ENCODE measurements at regions not wholly inside any gene's neighbourhood (a gene's known extent, or its start where the extent isn't known, plus 50 kb on each side); places are given as distances from the start of the nearest gene placed in this dataset.

GRCh38 chr13:111046590-111047141, 68.4 kb upstream of the ARHGEF7 start:
- WGBS, 4 donors, result 69 to 81% (median 70%) methylated on average over 6 to 9 of the region's 9 CpGs
- intact Hi-C loops (cut with DNase I), result loop anchor here (5.0 to 10.0 kb wide), 2 partner anchors 102 to 124 kb away; no protein-coding TSS in a partner anchor
- Histone ChIP-seq H3K27me3 (no peaks in the 10 kb centered on the region), H3K4me1 (replicated peaks in 1 of 2) (no peaks in the 10 kb centered on the region), H3K27ac (peak overlapping the region in 1 of 5 donors; percentile 59), H3K36me3 (replicated peaks in 1 of 2) (no peaks in the 10 kb centered on the region), H3K4me3 (no peak overlapping the region), H3K9me3 (replicated peaks in 1 of 3) (no peaks in the 10 kb centered on the region)
- peak in 2 of 7 donors; percentile 15 to 31 for DNase-seq
- peak in 3 of 6 experiments; percentile 12 to 41 (median 28) for TF ChIP-seq CTCF (IDR thresholded peaks at IDR 0.05)
- no peak for TF ChIP-seq POLR2A (IDR thresholded peaks at IDR 0.05)

GRCh38 chr13:111045170-111045569, 69.9 kb upstream of the ARHGEF7 start:
- no peak for DNase-seq
- no peak overlapping the region for H3K27ac ChIP-seq
- H3K4me3 ChIP-seq, result no peak overlapping the region
- H3K9me3 ChIP-seq (replicated peaks in 1 of 3), result no peaks in the 10 kb centered on the region
- H3K4me1 ChIP-seq (replicated peaks in 1 of 2), result no peaks in the 10 kb centered on the region
- intact Hi-C loops (cut with DNase I), result loop anchor here (5.0 to 10.0 kb wide), 2 partner anchors 100 to 123 kb away; no protein-coding TSS in a partner anchor
- no peaks in the 10 kb centered on the region for H3K27me3 ChIP-seq
- TF ChIP-seq POLR2A (IDR thresholded peaks at IDR 0.05) (no peak), CTCF (IDR thresholded peaks at IDR 0.05) (no peak)
- no peaks in the 10 kb centered on the region for H3K36me3 ChIP-seq (replicated peaks in 1 of 2)
- WGBS, 4 donors, result 83 to 94% (median 88%) methylated on average over 5 to 10 of the region's 10 CpGs

GRCh38 chr13:111044087-111044830, 70.9 kb upstream of the ARHGEF7 start:
- Histone ChIP-seq H3K9me3 (replicated peaks in 1 of 3) (no peaks in the 10 kb centered on the region), H3K4me1 (replicated peaks in 1 of 2) (no peaks in the 10 kb centered on the region), H3K27me3 (no peaks in the 10 kb centered on the region), H3K27ac (no peak overlapping the region), H3K4me3 (no peak overlapping the region), H3K36me3 (replicated peaks in 1 of 2) (no peaks in the 10 kb centered on the region)
- no peak for DNase-seq
- 83 to 97% (median 88%) methylated on average over 16 to 19 of the region's 19 CpGs for WGBS, 4 donors
- intact Hi-C loops (cut with DNase I), result loop anchor here in 1 of 2 donors (10.0 kb wide), 1 partner anchor 99 kb away; no protein-coding TSS in a partner anchor
- TF ChIP-seq POLR2A (IDR thresholded peaks at IDR 0.05) (no peak), CTCF (IDR thresholded peaks at IDR 0.05) (no peak)

- Histone ChIP-seq H3K9me3 (replicated peaks in 1 of 3) (no peaks in the 10 kb centered on the region), H3K36me3 (replicated peaks in 1 of 2) (no peaks in the 10 kb centered on the region), H3K27me3 (no peaks in the 10 kb centered on the region), H3K27ac (no peak overlapping the region), H3K4me1 (replicated peaks in 1 of 2) (no peaks in the 10 kb centered on the region), H3K4me3 (no peak overlapping the region)
- intact Hi-C loops (cut with DNase I), result loop anchor here in 1 of 2 donors (10.0 kb wide), 1 partner anchor 99 kb away; no protein-coding TSS in a partner anchor
- WGBS, 4 donors, result 68 to 80% (median 75%) methylated on average over 9 to 12 of the region's 12 CpGs
- no peak for TF ChIP-seq CTCF (IDR thresholded peaks at IDR 0.05)
- TF ChIP-seq POLR2A (IDR thresholded peaks at IDR 0.05), result no peak
- DNase-seq, result no peak
Observed at GRCh38 chr13:111043575-111043982, 71.5 kb upstream of the ARHGEF7 start.
